Bronchial epithelial cell (primary cell): ENCODE measurements at regions not wholly inside any gene's neighbourhood (a gene's known extent, or its start where the extent isn't known, plus 50 kb on each side); places are given as distances from the start of the nearest gene placed in this dataset.

Source experiments
- DNase-seq: peaks from one replicate; pipeline ENCODE4 v3.0.0-alpha.2; 2010; ENCODE audit warnings: low read depth
- FAIRE-seq: peaks from 2 replicates; lab custom pipeline; 2011; peaks lifted over from hg19 to GRCh38; lab: Jason Lieb, UNC
- H3K27me3 ChIP-seq: 2 replicates; pipeline ENCODE4 v1.5.1; 2011; ENCODE audit warnings: low read length; ENCODE audit not compliant: control insufficient read depth, insufficient read depth
- H3K36me3 ChIP-seq: 2 replicates; pipeline ENCODE4 v1.5.1; 2011; ENCODE audit warnings: low read length; ENCODE audit not compliant: control insufficient read depth, insufficient read depth
- H3K4me3 ChIP-seq: 2 replicates; pipeline ENCODE4 v1.5.1; 2011; ENCODE audit warnings: mild to moderate bottlenecking, low read depth, low read length, control low read depth
- CTCF ChIP-seq: IDR thresholded peaks from 2 replicates; pipeline ENCODE4 v1.5.1; 2011; ENCODE audit warnings: mild to moderate bottlenecking, moderate library complexity, low read length, control low read depth, inconsistent platforms; ENCODE audit not compliant: insufficient read depth, severe bottlenecking

- Histone ChIP-seq H3K36me3 (no peaks in the 10 kb centered on the region), H3K27me3 (no peaks in the 10 kb centered on the region), H3K4me3 (no peak overlapping the region)
- TF ChIP-seq CTCF, result no peak
- DNase-seq (no peak), FAIRE-seq (no peak)
Observed at GRCh38 chr2:6605836-6606505, 259.7 kb downstream of the CMPK2 start.

GRCh38 chr2:6617794-6618193 lies 247.9 kb downstream of the CMPK2 start:
- no peaks in the 10 kb centered on the region for H3K27me3 ChIP-seq
- no peaks in the 10 kb centered on the region for H3K36me3 ChIP-seq
- no peak overlapping the region for H3K4me3 ChIP-seq
- DNase-seq (no peak), FAIRE-seq (no peak)
- no peak for TF ChIP-seq CTCF

GRCh38 chr2:6618201-6618600 lies 247.5 kb downstream of the CMPK2 start:
- DNase-seq (no peak), FAIRE-seq (no peak)
- no peak for TF ChIP-seq CTCF
- no peaks in the 10 kb centered on the region for H3K36me3 ChIP-seq
- H3K4me3 ChIP-seq, result no peak overlapping the region
- H3K27me3 ChIP-seq, result no peaks in the 10 kb centered on the region

- Histone ChIP-seq H3K27me3 (no peaks in the 10 kb centered on the region), H3K4me3 (no peak overlapping the region), H3K36me3 (no peaks in the 10 kb centered on the region)
- no peak for TF ChIP-seq CTCF
- no peak for DNase-seq
- FAIRE-seq, result no peak
Observed at GRCh38 chr2:6623746-6624145, 242.0 kb downstream of the CMPK2 start.

GRCh38 chr2:6626401-6627012 lies 239.2 kb downstream of the CMPK2 start:
- no peak for TF ChIP-seq CTCF
- Histone ChIP-seq H3K27me3 (no peaks in the 10 kb centered on the region), H3K36me3 (no peaks in the 10 kb centered on the region), H3K4me3 (no peak overlapping the region)
- no peak for FAIRE-seq
- DNase-seq, result no peak
